Psoas muscle (tissue), 7 donors: ENCODE measurements at regions not wholly inside any gene's neighbourhood (a gene's known extent, or its start where the extent isn't known, plus 50 kb on each side); places are given as distances from the start of the nearest gene placed in this dataset.
A peak's percentile ranks its signal among the peaks of the same experiment; 100 is the strongest.
"Not testable (repeated sequence)": the region's sequence is repeated elsewhere in the genome, so short reads cannot be mapped to it uniquely, and the experiment has no call there.

ENCODE experiments used
- ATAC-seq, 4 donors: fragments of 200-7000 bp; cut with Tn5 transposase; one replicate each; pipeline ENCODE4 v1.9.1; 2020; ENCODE audit warnings: moderate library complexity in 3 of 4, mild to moderate bottlenecking in 2 of 4
- DNase-seq, 2 donors: peaks; one replicate each; pipeline ENCODE4 v3.0.0-alpha.2; 2020
- H3K27ac ChIP-seq: fragments of 200-600 bp; one replicate; pipeline ENCODE4 v1.8.0; 2022
- H3K27me3 ChIP-seq, 3 donors: fragments of 200-600 bp in 1 of 3; one replicate each; pipeline versions ENCODE4 v1.6.1 to v1.8.0; 2013 to 2022; ENCODE audit warnings: low read length in 2 of 3, mild to moderate bottlenecking in 2 of 3, moderate library complexity in 1 of 3; ENCODE audit not compliant: insufficient read depth in 3 of 3
- H3K36me3 ChIP-seq, 2 donors: fragments of 200-600 bp in 1 of 2; one replicate each; pipeline versions ENCODE4 v1.6.1 to v1.8.0; 2013 to 2022; ENCODE audit warnings: low read depth in 1 of 2, mild to moderate bottlenecking in 1 of 2, moderate library complexity in 1 of 2; ENCODE audit not compliant: insufficient read depth in 1 of 2
- H3K4me1 ChIP-seq: fragments of 200-600 bp; one replicate; pipeline ENCODE4 v1.8.0; 2022
- H3K4me3 ChIP-seq: fragments of 200-600 bp; one replicate; pipeline ENCODE4 v1.8.0; 2022; ENCODE audit warnings: mild to moderate bottlenecking
- H3K9me3 ChIP-seq: fragments of 200-600 bp; one replicate; pipeline ENCODE4 v1.8.0; 2022
- WGBS, 3 donors: extraction: QIAGEN DNeasy Blood & Tissue Kit; methylation state at CpG; one replicate each; pipeline versions ENCODE4 v1.1.6 to v1.1.7; 2013; 5-methylcytosine and 5-hydroxymethylcytosine counted together
- intact Hi-C, 2 donors: fragments of 100-400 bp; cut with DNase I; formaldehyde crosslinking; loops; one replicate each; pipeline versions ENCODE4 v1.11.0 to v1.14.2; 2022
- TF ChIP-seq, protein P1 (sequence below): fragments of 200-600 bp; IDR thresholded peaks from one replicate; pipeline ENCODE4 v1.8.0; 2022; ENCODE audit warnings: antibody characterized with exemption
- donor health status: healthy with polysubstance abuse.
- donor health status: DM: no; HTN: no; CAD: no; lungs with moderate emphysema.
- donor health status: Bipolar disorder and iron deficiency.
- donor health status: healthy.
- donor health status: DM: yes; HTN: yes; CAD: no.
- donor health status: DM: no; HTN: no; CAD: no.
- donor health status: DM: yes; HTN: yes; CAD: no.

DNA sequence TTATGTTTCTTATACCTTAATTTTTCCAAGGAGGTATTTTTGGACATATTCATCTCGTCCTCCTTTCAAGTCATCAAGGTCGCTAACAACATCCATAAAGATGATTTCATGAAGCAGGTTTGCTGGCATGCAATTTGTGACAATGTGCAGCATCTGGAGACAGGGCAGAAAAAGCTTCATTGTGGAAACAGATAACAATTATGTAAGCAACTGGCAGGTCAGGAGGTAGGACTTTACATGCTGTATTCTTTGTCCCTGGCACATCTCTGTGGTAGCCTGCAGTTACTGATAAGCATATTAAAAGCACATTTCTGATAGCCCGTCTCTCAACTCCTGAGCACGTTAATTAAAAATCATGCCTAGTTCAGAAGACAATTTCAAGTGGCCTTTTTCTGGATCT is 156.8 kb downstream of the LEPR start:
- 61 to 85% (median 79%) methylated on average over 4 of the region's 4 CpGs for WGBS, 3 donors
- H3K9me3 ChIP-seq, result no peaks in the 10 kb centered on the region
- H3K4me1 ChIP-seq, result no peaks in the 10 kb centered on the region
- TF ChIP-seq, protein P1, sequence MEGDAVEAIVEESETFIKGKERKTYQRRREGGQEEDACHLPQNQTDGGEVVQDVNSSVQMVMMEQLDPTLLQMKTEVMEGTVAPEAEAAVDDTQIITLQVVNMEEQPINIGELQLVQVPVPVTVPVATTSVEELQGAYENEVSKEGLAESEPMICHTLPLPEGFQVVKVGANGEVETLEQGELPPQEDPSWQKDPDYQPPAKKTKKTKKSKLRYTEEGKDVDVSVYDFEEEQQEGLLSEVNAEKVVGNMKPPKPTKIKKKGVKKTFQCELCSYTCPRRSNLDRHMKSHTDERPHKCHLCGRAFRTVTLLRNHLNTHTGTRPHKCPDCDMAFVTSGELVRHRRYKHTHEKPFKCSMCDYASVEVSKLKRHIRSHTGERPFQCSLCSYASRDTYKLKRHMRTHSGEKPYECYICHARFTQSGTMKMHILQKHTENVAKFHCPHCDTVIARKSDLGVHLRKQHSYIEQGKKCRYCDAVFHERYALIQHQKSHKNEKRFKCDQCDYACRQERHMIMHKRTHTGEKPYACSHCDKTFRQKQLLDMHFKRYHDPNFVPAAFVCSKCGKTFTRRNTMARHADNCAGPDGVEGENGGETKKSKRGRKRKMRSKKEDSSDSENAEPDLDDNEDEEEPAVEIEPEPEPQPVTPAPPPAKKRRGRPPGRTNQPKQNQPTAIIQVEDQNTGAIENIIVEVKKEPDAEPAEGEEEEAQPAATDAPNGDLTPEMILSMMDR, result no peak
- ATAC-seq (no peak), DNase-seq (no peak)
- H3K27ac ChIP-seq, result no peak overlapping the region
- H3K36me3 ChIP-seq, result no peaks in the 10 kb centered on the region
- H3K4me3 ChIP-seq, result no peak overlapping the region
- intact Hi-C loops, result no loop called here
- H3K27me3 ChIP-seq, result no peaks in the 10 kb centered on the region

DNA sequence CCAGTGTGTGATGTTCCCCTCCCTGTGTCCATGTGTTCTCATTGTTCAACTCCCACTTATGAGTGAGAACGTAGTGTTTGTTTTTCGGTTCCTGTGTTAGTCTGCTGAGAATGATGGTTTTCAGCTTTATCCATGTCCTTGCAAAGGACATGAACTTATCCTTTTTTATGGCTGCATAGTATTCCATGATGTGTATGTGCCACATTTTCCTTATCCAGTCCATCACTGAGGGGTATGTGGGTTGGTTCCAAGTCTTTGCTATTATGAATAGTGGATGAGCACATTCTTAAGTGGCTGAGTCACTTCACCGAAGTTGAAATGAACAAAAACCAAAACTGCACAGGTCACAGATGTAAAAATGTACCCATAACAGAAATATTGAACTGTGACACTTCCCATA is 157.5 kb downstream of the LEPR start:
- H3K27ac ChIP-seq, H3K27me3 ChIP-seq, DNase-seq, ATAC-seq, H3K4me3 ChIP-seq, H3K4me1 ChIP-seq, intact Hi-C loops, H3K9me3 ChIP-seq, H3K36me3 ChIP-seq: not testable (repeated sequence)
- 86 to 94% (median 91%) methylated on average over 3 of the region's 3 CpGs for WGBS, 3 donors

DNA sequence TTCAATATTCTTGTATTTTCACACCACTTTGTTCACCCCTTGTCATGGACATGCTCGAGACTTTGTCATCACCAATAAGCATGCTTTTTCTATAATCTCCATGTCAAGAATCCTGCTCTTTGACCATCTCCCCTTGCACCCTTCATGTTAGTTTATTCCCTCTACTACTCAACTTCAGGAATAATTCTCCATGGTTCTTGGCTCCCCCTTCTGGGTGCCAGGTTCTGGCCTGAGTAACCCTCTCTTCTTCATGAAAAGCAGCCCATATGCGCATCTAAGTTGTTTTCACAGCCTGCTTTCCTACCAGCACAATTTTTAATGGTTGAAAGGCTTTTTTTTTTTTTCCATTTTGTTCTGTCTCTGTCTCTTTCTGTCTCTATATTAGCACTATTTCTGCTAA is 160.7 kb downstream of the LEPR start:
- Histone ChIP-seq H3K4me1 (no peaks in the 10 kb centered on the region), H3K27me3 (no peaks in the 10 kb centered on the region), H3K36me3 (no peaks in the 10 kb centered on the region), H3K4me3 (no peak overlapping the region), H3K27ac (no peak overlapping the region), H3K9me3 (no peaks in the 10 kb centered on the region)
- no peak for ATAC-seq
- intact Hi-C loops, result no loop called here
- DNase-seq, result no peak
- WGBS, 3 donors, result 62 to 90% (median 73%) methylated on average over 2 of the region's 2 CpGs
- TF ChIP-seq, protein P1, result peak; percentile 33

DNA sequence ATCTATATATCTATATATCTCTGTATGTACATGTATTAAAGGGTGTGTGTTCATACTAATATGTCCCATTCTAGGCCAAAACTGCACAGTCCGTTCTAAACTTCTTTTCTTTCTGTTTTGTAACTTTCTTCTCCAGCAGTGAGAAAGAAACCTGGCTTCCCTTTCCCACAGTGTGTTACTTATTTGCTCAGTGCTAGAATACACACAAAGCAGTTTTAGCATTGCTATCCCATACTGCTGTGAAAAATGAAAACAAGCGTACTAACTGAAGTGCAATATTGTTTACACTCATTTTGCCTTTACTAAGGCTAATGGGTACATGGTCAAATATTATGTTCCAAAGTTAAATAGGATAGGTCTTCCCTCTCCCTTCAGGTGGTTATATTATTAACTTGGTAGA is 163.9 kb downstream of the LEPR start:
- TF ChIP-seq, protein P1, result no peak
- H3K9me3 ChIP-seq, result no peaks in the 10 kb centered on the region
- H3K27ac ChIP-seq, result no peak overlapping the region
- WGBS, 3 donors, result 94 to 97% (median 97%) methylated on average over 2 of the region's 2 CpGs
- no peak overlapping the region for H3K4me3 ChIP-seq
- no peak for DNase-seq
- H3K36me3 ChIP-seq, result no peaks in the 10 kb centered on the region
- intact Hi-C loops, result no loop called here
- H3K4me1 ChIP-seq, result no peaks in the 10 kb centered on the region
- no peak for ATAC-seq
- no peaks in the 10 kb centered on the region for H3K27me3 ChIP-seq

DNA sequence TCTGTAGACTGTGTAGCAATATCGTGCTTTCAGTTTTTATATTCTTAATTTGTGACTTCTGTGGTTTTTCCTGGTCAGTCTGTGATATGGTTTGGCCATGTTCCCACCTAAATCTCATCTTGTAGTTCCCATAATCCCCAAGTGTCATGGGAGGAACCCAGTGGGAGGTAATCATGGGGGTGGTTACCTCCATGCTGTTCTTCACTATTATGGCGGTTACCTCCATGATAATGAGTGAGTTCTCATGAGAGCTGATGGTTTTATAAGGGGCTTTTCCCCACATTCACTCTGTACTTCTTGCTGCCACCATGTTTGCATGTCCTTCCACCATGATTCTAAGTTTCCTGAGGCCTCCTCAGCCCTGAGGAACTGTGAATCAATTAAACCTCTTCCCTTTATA is 169.8 kb downstream of the LEPR start:
- Histone ChIP-seq H3K4me1 (no peaks in the 10 kb centered on the region), H3K27ac (no peak overlapping the region), H3K36me3 (no peaks in the 10 kb centered on the region), H3K27me3 (no peaks in the 10 kb centered on the region), H3K9me3 (no peaks in the 10 kb centered on the region), H3K4me3 (no peak overlapping the region)
- TF ChIP-seq, protein P1, result no peak
- 89 to 94% (median 92%) methylated on average over 2 of the region's 2 CpGs for WGBS, 3 donors
- ATAC-seq (no peak), DNase-seq (no peak)
- intact Hi-C loops, result no loop called here
